CD4-positive, alpha-beta T cell treated with Interleukin-10 for 1 hour (primary cell): ENCODE measurements at regions not wholly inside any gene's neighbourhood (a gene's known extent, or its start where the extent isn't known, plus 50 kb on each side); places are given as distances from the start of the nearest gene placed in this dataset.
"Not testable (repeated sequence)": the region's sequence is repeated elsewhere in the genome, so short reads cannot be mapped to it uniquely, and the experiment has no call there.

Experiments used
- DNase-seq: peaks from one replicate; pipeline ENCODE4 v3.0.0-alpha.2; 2020

GRCh38 chr9:96130970-96131369 lies 171.0 kb downstream of the HSD17B3 start:
- DNase-seq: no peak

GRCh38 chr9:96129747-96130146 lies 172.2 kb downstream of the HSD17B3 start:
- no peak for DNase-seq

GRCh38 chr9:96128880-96129279 lies 173.1 kb downstream of the HSD17B3 start:
- DNase-seq: no peak

- no peak for DNase-seq
Measured at GRCh38 chr9:96126321-96126881, 175.6 kb downstream of the HSD17B3 start.

- DNase-seq: no peak
Measured at GRCh38 chr9:96125624-96126023, 176.4 kb downstream of the HSD17B3 start.

GRCh38 chr9:96122751-96123150 lies 179.2 kb downstream of the HSD17B3 start:
- DNase-seq: no peak

- DNase-seq: no peak
Measured at GRCh38 chr9:96122282-96122681, 179.7 kb downstream of the HSD17B3 start.

- no peak for DNase-seq
Measured at GRCh38 chr9:96121136-96121535, 180.8 kb downstream of the HSD17B3 start.

GRCh38 chr9:96117398-96118080 lies 184.4 kb downstream of the HSD17B3 start:
- no peak for DNase-seq

- DNase-seq: no peak
Measured at GRCh38 chr9:96116275-96117064, 185.5 kb downstream of the HSD17B3 start.

- DNase-seq: no peak
Measured at GRCh38 chr9:96115836-96116235, 186.1 kb downstream of the HSD17B3 start.

GRCh38 chr9:96113032-96113431 lies 188.9 kb downstream of the HSD17B3 start:
- no peak for DNase-seq

- no peak for DNase-seq
Measured at GRCh38 chr9:96109680-96110351, 192.2 kb downstream of the HSD17B3 start.

GRCh38 chr9:96108691-96109380 lies 193.1 kb downstream of the HSD17B3 start:
- no peak for DNase-seq

GRCh38 chr9:96107436-96107835 lies 194.5 kb downstream of the HSD17B3 start:
- no peak for DNase-seq

GRCh38 chr9:96100385-96101300 lies 201.3 kb downstream of the HSD17B3 start:
- DNase-seq: no peak

- not testable (repeated sequence) for DNase-seq
Measured at GRCh38 chr9:96090630-96091029, 211.3 kb downstream of the HSD17B3 start.

GRCh38 chr9:96089452-96090085 lies 212.4 kb downstream of the HSD17B3 start:
- no peak for DNase-seq

GRCh38 chr9:96088510-96088909 lies 213.0 kb downstream of the ERCC6L2 start:
- DNase-seq: no peak

GRCh38 chr9:96087669-96088299 lies 212.3 kb downstream of the ERCC6L2 start:
- DNase-seq: no peak
